ENCODE measurements at regions not wholly inside any gene's neighbourhood (a gene's known extent, or its start where the extent isn't known, plus 50 kb on each side); places are given as distances from the start of the nearest gene placed in this dataset.

GRCh38 chr2:66940080-66940479, 457.1 kb upstream of the ETAA1 start:
- TF ChIP-seq, protein P1, sequence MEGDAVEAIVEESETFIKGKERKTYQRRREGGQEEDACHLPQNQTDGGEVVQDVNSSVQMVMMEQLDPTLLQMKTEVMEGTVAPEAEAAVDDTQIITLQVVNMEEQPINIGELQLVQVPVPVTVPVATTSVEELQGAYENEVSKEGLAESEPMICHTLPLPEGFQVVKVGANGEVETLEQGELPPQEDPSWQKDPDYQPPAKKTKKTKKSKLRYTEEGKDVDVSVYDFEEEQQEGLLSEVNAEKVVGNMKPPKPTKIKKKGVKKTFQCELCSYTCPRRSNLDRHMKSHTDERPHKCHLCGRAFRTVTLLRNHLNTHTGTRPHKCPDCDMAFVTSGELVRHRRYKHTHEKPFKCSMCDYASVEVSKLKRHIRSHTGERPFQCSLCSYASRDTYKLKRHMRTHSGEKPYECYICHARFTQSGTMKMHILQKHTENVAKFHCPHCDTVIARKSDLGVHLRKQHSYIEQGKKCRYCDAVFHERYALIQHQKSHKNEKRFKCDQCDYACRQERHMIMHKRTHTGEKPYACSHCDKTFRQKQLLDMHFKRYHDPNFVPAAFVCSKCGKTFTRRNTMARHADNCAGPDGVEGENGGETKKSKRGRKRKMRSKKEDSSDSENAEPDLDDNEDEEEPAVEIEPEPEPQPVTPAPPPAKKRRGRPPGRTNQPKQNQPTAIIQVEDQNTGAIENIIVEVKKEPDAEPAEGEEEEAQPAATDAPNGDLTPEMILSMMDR (IDR thresholded peaks at IDR 0.05), result no peak
- TF ChIP-seq POLR2A (IDR thresholded peaks at IDR 0.05), result no peak

Data from esophagus squamous epithelium (tissue), 4 donors.